Stimulated activated CD4-positive, alpha-beta T cell treated with anti-CD3 and anti-CD28 coated beads, Interleukin-4, amount 100 ng/mL, for 24 hours (primary cell): ENCODE measurements at regions not wholly inside any gene's neighbourhood (a gene's known extent, or its start where the extent isn't known, plus 50 kb on each side); places are given as distances from the start of the nearest gene placed in this dataset.
"Not testable (repeated sequence)": the region's sequence is repeated elsewhere in the genome, so short reads cannot be mapped to it uniquely, and the experiment has no call there.

Experiments used
- DNase-seq: peaks from one replicate; pipeline ENCODE4 v3.0.0-alpha.2; 2020

- no peak for DNase-seq
Observed at GRCh38 chr3:147471741-147472140, 62.6 kb downstream of the ZIC1 start.

- no peak for DNase-seq
Observed at GRCh38 chr3:147472846-147473245, 63.7 kb downstream of the ZIC1 start.

- no peak for DNase-seq
Observed at GRCh38 chr3:147483145-147483544, 74.0 kb downstream of the ZIC1 start.

- DNase-seq, result no peak
Observed at GRCh38 chr3:147483578-147483977, 74.4 kb downstream of the ZIC1 start.

GRCh38 chr3:147493065-147493464 lies 83.9 kb downstream of the ZIC1 start:
- DNase-seq, result no peak

- no peak for DNase-seq
Observed at GRCh38 chr3:147493666-147494065, 84.5 kb downstream of the ZIC1 start.

GRCh38 chr3:147497286-147497685 lies 88.1 kb downstream of the ZIC1 start:
- no peak for DNase-seq

- DNase-seq, result no peak
Observed at GRCh38 chr3:147507638-147508286, 98.6 kb downstream of the ZIC1 start.

GRCh38 chr3:147509448-147509847 lies 100.3 kb downstream of the ZIC1 start:
- no peak for DNase-seq

GRCh38 chr3:147513785-147514184 lies 104.6 kb downstream of the ZIC1 start:
- DNase-seq, result no peak

GRCh38 chr3:147514366-147515160 lies 105.4 kb downstream of the ZIC1 start:
- no peak for DNase-seq

- no peak for DNase-seq
Observed at GRCh38 chr3:147518465-147518864, 109.3 kb downstream of the ZIC1 start.

- DNase-seq, result no peak
Observed at GRCh38 chr3:147521646-147522045, 112.5 kb downstream of the ZIC1 start.

GRCh38 chr3:147522780-147523179 lies 113.6 kb downstream of the ZIC1 start:
- not testable (repeated sequence) for DNase-seq

- DNase-seq, result no peak
Observed at GRCh38 chr3:147529551-147529950, 120.4 kb downstream of the ZIC1 start.

- DNase-seq, result no peak
Observed at GRCh38 chr3:147538034-147538433, 128.9 kb downstream of the ZIC1 start.

- no peak for DNase-seq
Observed at GRCh38 chr3:147540921-147541320, 131.8 kb downstream of the ZIC1 start.

- DNase-seq, result no peak
Observed at GRCh38 chr3:147544290-147544689, 135.1 kb downstream of the ZIC1 start.

- DNase-seq, result no peak
Observed at GRCh38 chr3:147551491-147551890, 142.3 kb downstream of the ZIC1 start.

GRCh38 chr3:147554332-147554731 lies 145.2 kb downstream of the ZIC1 start:
- DNase-seq, result no peak

- DNase-seq, result no peak
Observed at GRCh38 chr3:147572970-147573340, 163.8 kb downstream of the ZIC1 start.

GRCh38 chr3:147574621-147575020 lies 165.5 kb downstream of the ZIC1 start:
- DNase-seq, result no peak

GRCh38 chr3:147575391-147575790 lies 166.2 kb downstream of the ZIC1 start:
- no peak for DNase-seq

- DNase-seq, result no peak
Observed at GRCh38 chr3:147582642-147583041, 173.5 kb downstream of the ZIC1 start.

- no peak for DNase-seq
Observed at GRCh38 chr3:147589016-147589415, 179.9 kb downstream of the ZIC1 start.
